HG03571 (cell line): ENCODE measurements at regions not wholly inside any gene's neighbourhood (a gene's known extent, or its start where the extent isn't known, plus 50 kb on each side); places are given as distances from the start of the nearest gene placed in this dataset.

Experiments
- ATAC-seq: cut with Tn5 transposase; IDR thresholded peaks from one replicate; pipeline ENCODE4 v1.9.1; 2021; ENCODE audit not compliant: unreplicated experiment

DNA sequence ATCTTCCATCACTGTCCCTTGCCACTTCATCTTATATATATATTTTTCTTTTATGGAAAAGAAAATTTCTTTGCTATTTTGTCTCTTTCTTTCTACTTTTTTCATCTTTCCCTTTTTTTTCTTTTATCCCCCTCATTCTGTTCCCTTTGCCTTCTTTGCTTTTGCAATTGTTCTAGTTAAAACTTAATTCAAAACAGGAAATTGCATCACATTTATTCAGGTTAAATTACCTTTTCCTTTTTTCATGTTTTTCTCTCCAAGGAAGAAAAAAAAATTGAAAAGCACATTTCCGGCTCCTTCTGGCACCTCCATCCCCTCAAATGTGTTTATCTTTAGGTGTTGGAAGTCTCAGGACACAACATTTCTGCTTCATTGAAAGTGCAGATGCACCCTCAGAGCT, 176.9 kb downstream of the FGF1 start:
- ATAC-seq, result no peak

DNA sequence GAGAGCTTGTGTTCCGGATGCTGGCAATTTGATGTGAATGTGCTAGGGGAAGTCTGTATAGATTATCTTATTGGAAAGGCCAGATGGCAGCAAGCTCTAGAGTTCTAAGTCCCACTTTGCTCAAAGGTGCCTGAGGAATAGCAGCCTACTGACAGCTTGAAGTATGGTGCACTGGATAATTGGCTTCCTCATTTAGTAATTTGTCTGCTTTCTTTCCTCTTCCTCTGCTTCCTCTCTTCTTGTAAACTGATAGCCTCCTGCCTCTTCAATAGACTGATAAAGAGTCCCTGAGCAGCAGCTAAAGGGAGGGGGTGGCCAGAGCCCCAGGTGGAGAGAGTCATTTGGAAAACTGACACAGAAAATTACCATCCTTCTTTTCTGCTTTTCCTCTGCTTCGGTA, 177.3 kb downstream of the FGF1 start:
- no peak for ATAC-seq

- ATAC-seq, result no peak
Measured at GRCh38 chr5:142507531-142508372, 178.1 kb downstream of the FGF1 start.

DNA sequence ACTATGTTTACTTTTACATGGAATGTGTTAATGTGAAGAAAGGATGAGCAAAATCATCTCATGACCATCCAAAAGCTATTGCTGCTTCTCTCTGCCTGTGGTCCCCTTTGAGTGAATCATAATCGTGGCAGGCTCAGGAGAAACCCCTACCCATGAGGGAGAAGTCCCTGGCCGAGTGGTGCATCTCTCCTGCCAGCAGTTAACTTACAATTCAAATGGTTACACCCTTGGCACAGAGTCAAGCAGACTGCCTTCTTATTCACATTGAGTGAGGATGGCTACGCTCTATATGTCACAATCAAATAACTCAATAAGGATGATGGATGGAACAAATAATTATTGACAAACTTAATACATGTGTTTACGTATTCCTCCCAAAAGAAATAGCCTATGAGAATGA, 179.1 kb downstream of the FGF1 start:
- ATAC-seq, result no peak

DNA sequence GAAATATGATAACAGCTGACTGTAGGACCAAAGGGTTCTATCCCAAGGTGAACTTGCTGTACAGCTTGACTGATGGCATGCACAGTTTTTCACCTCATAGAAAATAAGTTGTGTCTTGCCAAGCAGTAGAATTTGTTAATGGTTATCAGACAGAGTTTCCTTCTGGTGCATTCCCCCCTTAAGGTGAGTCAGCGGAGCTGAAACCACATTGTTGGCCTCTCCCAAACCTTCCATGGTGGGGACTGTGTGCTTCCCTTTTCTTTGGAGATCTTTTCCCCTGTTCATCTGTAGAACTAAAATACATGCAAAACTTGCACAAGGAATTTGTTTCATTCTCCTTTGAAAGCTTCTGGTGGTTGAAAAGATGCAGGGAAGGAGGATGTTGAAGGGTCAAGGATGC, 179.8 kb downstream of the FGF1 start:
- no peak for ATAC-seq

DNA sequence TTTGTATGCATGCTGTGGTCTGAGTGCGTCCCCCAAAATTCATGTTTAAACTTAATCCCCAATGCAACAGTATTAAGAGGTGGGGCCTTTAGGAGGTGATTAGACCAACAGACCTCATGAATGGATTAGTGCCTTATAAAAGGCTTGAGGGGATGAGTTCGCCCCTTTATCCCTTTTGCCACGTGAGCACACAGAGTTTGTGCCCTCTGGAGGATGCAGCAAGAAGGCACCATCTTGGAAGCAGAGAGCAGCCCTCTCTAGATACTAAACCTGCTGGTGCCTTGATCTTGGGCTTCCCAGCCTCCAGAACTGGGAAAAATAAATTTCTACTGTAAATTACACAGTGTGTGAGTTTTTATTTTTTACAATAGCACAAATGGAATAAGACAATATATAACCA, 177.1 kb upstream of the SPRY4 start:
- ATAC-seq, result no peak

GRCh38 chr5:142500227-142500905, 175.5 kb upstream of the SPRY4 start:
- no peak for ATAC-seq

DNA sequence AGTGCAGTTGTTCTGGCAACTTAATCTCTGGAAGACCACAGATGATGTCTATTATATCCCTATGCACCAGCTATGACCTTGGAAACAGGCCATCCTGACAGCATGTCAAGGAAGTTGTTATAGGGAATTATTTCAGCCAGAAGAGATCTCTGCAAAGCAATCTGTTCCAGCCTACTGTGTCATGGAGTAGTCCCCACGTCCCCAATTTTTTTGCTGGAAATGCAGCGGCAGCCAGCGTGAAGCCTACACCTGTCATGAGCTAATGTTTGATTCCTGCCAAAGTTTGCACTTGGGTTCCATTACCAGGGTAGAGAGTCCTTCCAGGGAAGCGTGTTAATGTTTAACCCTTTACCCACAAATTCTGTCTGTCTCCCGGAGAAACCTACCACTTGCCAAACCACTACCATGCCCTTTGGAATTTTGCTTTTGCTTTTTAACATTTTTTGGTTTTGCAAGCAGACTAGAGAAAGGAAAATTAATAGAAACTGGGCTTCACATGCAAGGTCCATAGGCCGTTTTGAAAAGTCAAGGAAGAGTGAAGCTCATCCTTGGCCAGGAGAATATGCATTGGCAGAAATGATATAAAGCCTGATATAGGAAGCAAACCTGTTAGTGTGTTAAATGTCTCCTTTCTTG, 174.9 kb upstream of the SPRY4 start:
- ATAC-seq, result no peak

- ATAC-seq, result no peak
Measured at GRCh38 chr5:142498298-142498697, 173.5 kb upstream of the SPRY4 start.

GRCh38 chr5:142495531-142495930, 170.7 kb upstream of the SPRY4 start:
- no peak for ATAC-seq

GRCh38 chr5:142493875-142494518, 169.2 kb upstream of the SPRY4 start:
- no peak for ATAC-seq

DNA sequence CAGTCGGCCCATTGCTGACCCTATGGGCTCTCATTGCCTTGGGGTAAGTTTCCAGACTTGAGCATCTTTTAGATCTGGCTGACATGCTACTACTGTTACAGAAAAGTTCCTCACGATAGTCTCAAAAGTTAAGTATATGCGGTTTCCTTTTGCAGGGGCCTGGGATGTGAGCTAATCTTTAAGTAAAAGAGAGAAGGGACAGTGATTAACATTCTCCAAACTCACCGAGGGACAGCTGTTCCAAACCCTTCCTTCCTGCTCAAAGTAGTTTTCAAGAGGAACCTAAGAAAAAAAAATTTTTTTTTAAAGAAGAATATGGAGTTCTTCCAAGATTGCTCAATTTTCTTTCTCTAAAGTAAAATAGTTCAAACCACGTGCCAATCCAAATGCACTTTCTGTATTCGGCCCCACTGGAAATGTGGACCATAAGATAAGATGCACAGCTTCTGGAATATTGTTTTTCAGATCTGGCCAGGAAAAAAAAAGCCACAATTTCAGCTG, 168.0 kb upstream of the SPRY4 start:
- no peak for ATAC-seq

DNA sequence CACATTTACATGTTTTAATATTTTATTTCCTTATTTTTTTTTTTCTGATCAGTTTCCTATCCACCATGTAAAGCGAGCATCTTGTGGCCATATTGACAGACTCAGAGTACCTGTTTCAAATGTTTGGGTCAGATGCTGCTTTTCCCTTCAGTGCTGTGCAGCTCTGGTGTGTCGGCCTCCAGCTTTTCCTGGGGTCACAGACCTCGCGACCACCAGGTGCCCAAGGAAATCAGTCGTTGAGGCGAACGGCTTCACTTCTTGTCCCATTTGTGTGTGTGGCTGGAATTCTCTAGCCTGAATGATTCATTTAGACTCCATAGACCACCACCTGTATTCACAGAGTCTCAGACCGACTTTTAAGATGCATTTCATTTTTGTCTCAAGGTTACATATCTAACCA, 166.9 kb upstream of the SPRY4 start:
- no peak for ATAC-seq

- no peak for ATAC-seq
Measured at GRCh38 chr5:142491270-142491669, 166.4 kb upstream of the SPRY4 start.

DNA sequence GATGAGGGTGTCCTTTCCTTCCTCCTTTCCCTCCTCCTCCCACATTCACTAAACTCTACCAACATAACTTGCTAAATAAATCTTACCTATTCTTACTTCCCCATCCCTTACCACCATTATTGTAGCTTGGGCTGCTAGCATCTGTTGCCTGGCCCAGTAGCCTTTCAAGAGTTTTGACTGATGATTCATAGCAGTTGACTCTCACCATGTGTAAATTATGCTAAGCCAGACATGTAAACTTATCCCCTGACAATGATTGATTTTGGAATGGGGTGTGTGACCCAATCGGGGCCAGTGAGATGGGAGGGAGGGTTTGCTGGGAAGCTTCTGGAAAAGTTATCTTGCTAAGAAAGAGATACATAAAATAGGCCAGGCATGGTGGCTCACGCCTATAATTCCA, 161.8 kb upstream of the SPRY4 start:
- ATAC-seq, result no peak

DNA sequence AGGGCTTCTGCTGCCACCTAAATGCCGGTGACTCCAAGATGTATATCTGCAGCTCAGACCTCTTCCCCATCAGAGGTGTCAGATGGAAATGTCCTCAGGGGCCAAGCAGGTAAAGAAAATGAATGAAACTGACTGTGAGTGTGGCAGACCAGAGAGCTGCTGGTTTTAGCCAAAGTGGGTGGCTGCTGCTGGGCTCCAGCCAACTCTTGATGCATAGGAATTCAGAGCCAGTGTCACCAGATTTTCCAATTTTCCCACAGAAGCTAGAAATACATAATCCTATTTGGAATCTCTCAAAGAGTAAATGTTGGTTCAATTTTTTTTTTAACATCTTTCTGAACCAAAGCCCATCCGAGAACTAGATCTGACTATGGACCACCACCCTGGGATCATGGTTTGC, 161.2 kb upstream of the SPRY4 start:
- no peak for ATAC-seq

- ATAC-seq, result no peak
Measured at GRCh38 chr5:142484821-142485387, 160.1 kb upstream of the SPRY4 start.

- no peak for ATAC-seq
Measured at GRCh38 chr5:142482207-142482606, 157.4 kb upstream of the SPRY4 start.

GRCh38 chr5:142481410-142481809, 156.6 kb upstream of the SPRY4 start:
- no peak for ATAC-seq

GRCh38 chr5:142479854-142480519, 155.2 kb upstream of the SPRY4 start:
- ATAC-seq, result no peak

DNA sequence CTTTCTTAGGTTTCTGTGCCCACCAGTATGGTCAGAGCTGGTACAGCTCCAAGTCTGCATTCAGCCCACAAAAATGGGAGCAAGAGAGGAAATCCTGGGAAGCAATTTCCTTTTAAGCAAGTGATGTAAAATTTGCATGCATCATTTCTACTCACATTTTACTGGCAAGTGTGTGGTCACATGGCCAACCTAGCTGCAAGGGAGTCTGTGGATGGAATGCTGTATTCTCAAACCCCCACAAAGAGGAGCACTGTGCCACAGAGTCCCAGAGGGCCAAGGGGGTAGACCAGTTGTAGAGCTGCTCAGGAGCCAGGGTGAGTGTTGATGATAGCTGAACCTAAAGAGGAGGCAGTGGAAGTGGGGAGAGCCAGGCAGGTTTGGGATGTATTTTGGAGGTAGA, 154.3 kb upstream of the SPRY4 start:
- ATAC-seq, result no peak
